ENCODE measurements at regions not wholly inside any gene's neighbourhood (a gene's known extent, or its start where the extent isn't known, plus 50 kb on each side); places are given as distances from the start of the nearest gene placed in this dataset.

DNA sequence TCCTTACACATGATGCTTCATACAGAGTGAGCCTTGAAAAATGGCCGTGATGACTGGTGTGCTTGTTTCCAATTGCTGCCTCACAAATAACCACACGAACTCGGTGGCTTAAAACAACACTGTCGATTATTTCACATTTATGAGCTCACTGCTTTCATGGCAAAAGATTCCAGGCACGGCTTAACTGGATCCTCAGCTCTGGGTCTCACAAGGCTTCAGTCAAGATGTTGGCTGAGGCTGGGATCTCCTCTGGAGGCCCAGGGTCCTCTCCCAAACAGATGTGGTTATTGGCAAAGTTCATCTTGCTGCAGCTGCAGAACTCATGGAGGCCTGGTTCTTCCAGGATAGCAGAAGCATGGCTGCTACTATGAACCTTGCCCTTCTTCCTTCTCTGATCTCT is 144.6 kb downstream of the TFAP2C start:
- TF ChIP-seq, protein P1, sequence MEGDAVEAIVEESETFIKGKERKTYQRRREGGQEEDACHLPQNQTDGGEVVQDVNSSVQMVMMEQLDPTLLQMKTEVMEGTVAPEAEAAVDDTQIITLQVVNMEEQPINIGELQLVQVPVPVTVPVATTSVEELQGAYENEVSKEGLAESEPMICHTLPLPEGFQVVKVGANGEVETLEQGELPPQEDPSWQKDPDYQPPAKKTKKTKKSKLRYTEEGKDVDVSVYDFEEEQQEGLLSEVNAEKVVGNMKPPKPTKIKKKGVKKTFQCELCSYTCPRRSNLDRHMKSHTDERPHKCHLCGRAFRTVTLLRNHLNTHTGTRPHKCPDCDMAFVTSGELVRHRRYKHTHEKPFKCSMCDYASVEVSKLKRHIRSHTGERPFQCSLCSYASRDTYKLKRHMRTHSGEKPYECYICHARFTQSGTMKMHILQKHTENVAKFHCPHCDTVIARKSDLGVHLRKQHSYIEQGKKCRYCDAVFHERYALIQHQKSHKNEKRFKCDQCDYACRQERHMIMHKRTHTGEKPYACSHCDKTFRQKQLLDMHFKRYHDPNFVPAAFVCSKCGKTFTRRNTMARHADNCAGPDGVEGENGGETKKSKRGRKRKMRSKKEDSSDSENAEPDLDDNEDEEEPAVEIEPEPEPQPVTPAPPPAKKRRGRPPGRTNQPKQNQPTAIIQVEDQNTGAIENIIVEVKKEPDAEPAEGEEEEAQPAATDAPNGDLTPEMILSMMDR (IDR thresholded peaks at IDR 0.05): no peak
- TF ChIP-seq POLR2A (IDR thresholded peaks at IDR 0.05) (no peak), EP300 (IDR thresholded peaks at IDR 0.05) (no peak)
